A172 (cell line): ENCODE measurements at regions not wholly inside any gene's neighbourhood (a gene's known extent, or its start where the extent isn't known, plus 50 kb on each side); places are given as distances from the start of the nearest gene placed in this dataset.

Experiments used
- DNase-seq: peaks from one replicate; pipeline ENCODE4 v3.0.0-alpha.2; 2015; ENCODE audit warnings: low spot score

GRCh38 chr18:22847392-22847791 is 85.7 kb upstream of the RBBP8 start:
- DNase-seq, result no peak

GRCh38 chr18:22847867-22848451 is 85.2 kb upstream of the RBBP8 start:
- no peak for DNase-seq

GRCh38 chr18:22848615-22849014 is 84.5 kb upstream of the RBBP8 start:
- DNase-seq, result no peak

- DNase-seq, result no peak
Observed at GRCh38 chr18:22856870-22857269, 76.3 kb upstream of the RBBP8 start.

- no peak for DNase-seq
Observed at GRCh38 chr18:22858121-22858520, 75.0 kb upstream of the RBBP8 start.

- no peak for DNase-seq
Observed at GRCh38 chr18:22860807-22861206, 72.3 kb upstream of the RBBP8 start.

GRCh38 chr18:22865354-22866116 is 67.6 kb upstream of the RBBP8 start:
- no peak for DNase-seq

- DNase-seq, result no peak
Observed at GRCh38 chr18:22868831-22869230, 64.3 kb upstream of the RBBP8 start.

GRCh38 chr18:22871809-22872525 is 61.2 kb upstream of the RBBP8 start:
- peak; percentile 62 for DNase-seq

GRCh38 chr18:22872900-22873537 is 60.1 kb upstream of the RBBP8 start:
- DNase-seq, result no peak

GRCh38 chr18:22879293-22879692 is 53.8 kb upstream of the RBBP8 start:
- DNase-seq, result no peak

- DNase-seq, result no peak
Observed at GRCh38 chr18:22882084-22882483, 51.0 kb upstream of the RBBP8 start.

GRCh38 chr18:22883179-22883578 is 49.9 kb upstream of the RBBP8 start:
- no peak for DNase-seq
